PC-9 (cell line): ENCODE measurements at regions not wholly inside any gene's neighbourhood (a gene's known extent, or its start where the extent isn't known, plus 50 kb on each side); places are given as distances from the start of the nearest gene placed in this dataset.

Source experiments
- BruUV-seq: library from RNA; stranded (reverse); fragments of 400-500 nt; replicated peaks from 2 replicates; lab custom pipeline; 2021; lab: Mats Ljungman, UMichigan
- CTCF ChIA-PET: fragments of 300-600 bp; sonication (Branson Sonifier 250); formaldehyde crosslinking; loops from one replicate; lab custom pipeline; 2022; ENCODE audit warnings: antibody characterized with exemption; lab: Charles Lee
- POLR2A ChIA-PET: fragments of 300-600 bp; sonication (Branson Sonifier 250); formaldehyde crosslinking; loops from one replicate; lab custom pipeline; 2022; ENCODE audit warnings: antibody characterized with exemption; ENCODE audit not compliant: unreplicated experiment; lab: Charles Lee
- DNase-seq, 2 experiments: peaks; one replicate each; pipeline versions ENCODE4 v3.0.0 to v3.0.0-alpha.2; 2015 to 2022; ENCODE audit warnings: mixed read lengths in 1 of 2
- H2AFZ ChIP-seq: fragments of 200-600 bp; sonication (generic); 2 replicates; pipeline ENCODE4 v1.8.1; 2017; ENCODE audit warnings: antibody characterized with exemption
- H3F3A ChIP-seq: fragments of 200-600 bp; sonication (generic); 2 replicates; pipeline ENCODE4 v1.8.1; 2017; ENCODE audit warnings: antibody characterized with exemption, mild to moderate bottlenecking, low read depth; ENCODE audit not compliant: insufficient read depth
- H3K27ac ChIP-seq: fragments of 200-600 bp; sonication (generic); 2 replicates; pipeline ENCODE4 v1.6.1; 2016; ENCODE audit warnings: mixed run types
- H3K27me3 ChIP-seq: fragments of 200-600 bp; sonication (generic); 2 replicates; pipeline ENCODE4 v1.6.1; 2016; ENCODE audit warnings: low read depth, mixed run types; ENCODE audit not compliant: insufficient read depth
- H3K36me3 ChIP-seq: fragments of 200-600 bp; sonication (generic); 2 replicates; pipeline ENCODE4 v1.6.1; 2016; ENCODE audit warnings: low read depth, mixed run types
- H3K4me1 ChIP-seq: fragments of 200-600 bp; sonication (generic); replicated peaks from 2 replicates; pipeline ENCODE4 v1.6.1; 2016; ENCODE audit warnings: mixed run types; ENCODE audit not compliant: insufficient read depth
- H3K4me2 ChIP-seq: fragments of 200-600 bp; sonication (generic); 2 replicates; pipeline ENCODE4 v1.6.1; 2017; ENCODE audit warnings: mixed run types
- H3K4me3 ChIP-seq: fragments of 200-600 bp; sonication (generic); 2 replicates; pipeline ENCODE4 v1.6.1; 2016; ENCODE audit warnings: mixed run types
- H3K79me2 ChIP-seq: fragments of 200-600 bp; sonication (generic); 2 replicates; pipeline ENCODE4 v1.6.1; 2017; ENCODE audit warnings: low read depth, mixed run types
- H3K9me2 ChIP-seq: fragments of 200-600 bp; sonication (generic); 2 replicates; pipeline ENCODE4 v1.8.1; 2017; ENCODE audit warnings: mild to moderate bottlenecking; ENCODE audit not compliant: insufficient read depth
- H3K9me3 ChIP-seq: fragments of 200-600 bp; sonication (generic); 2 replicates; pipeline ENCODE4 v1.8.1; 2016; ENCODE audit warnings: low read depth; ENCODE audit not compliant: insufficient read depth
- H4K20me1 ChIP-seq: fragments of 200-600 bp; sonication (generic); 2 replicates; pipeline ENCODE4 v1.8.1; 2017; ENCODE audit not compliant: insufficient read depth
- CTCF ChIP-seq: fragments of 200-600 bp; sonication (generic); conservative IDR thresholded peaks from 2 replicates; pipeline ENCODE4 v1.6.1; 2017; ENCODE audit warnings: mixed run types, antibody characterized with exemption, mild to moderate bottlenecking, moderate library complexity
- EZH2 ChIP-seq: fragments of 200-600 bp; sonication (generic); IDR thresholded peaks from 2 replicates; pipeline ENCODE4 v1.8.0; 2017; ENCODE audit warnings: antibody characterized with exemption, low read depth
- intact Hi-C: fragments of 100-400 bp; cut with micrococcal nuclease; formaldehyde crosslinking; loops from one replicate; pipeline ENCODE4 v1.10.0; 2022; ENCODE audit not compliant: unreplicated experiment

- Histone ChIP-seq H3K9me3 (no peaks in the 10 kb centered on the region), H4K20me1 (no peaks in the 10 kb centered on the region), H3K9me2 (no peaks in the 10 kb centered on the region), H3K79me2 (no peaks in the 10 kb centered on the region), H3K27ac (no peak overlapping the region), H3K36me3 (no peaks in the 10 kb centered on the region), H3K27me3 (no peaks in the 10 kb centered on the region), H3K4me3 (no peak overlapping the region), H3K4me1 (peaks cover 20% of the 10 kb centered on the region), H3F3A (peaks cover 8% of the 10 kb centered on the region; the same call in 1 of the 2 replicates), H3K4me2 (no peak overlapping the region), H2AFZ (no peak overlapping the region)
- no peak for TF ChIP-seq CTCF
- TF ChIP-seq EZH2: no peak
- intact Hi-C loops: no loop called here
- DNase-seq: no peak
- POLR2A ChIA-PET: no interaction called here
- no TSS peak for BruUV-seq
- CTCF ChIA-PET: no interaction called here
These were observed 165.2 kb upstream of the SLC7A11 start for GRCh38 chr4:138407329-138407728.

- no peaks in the 10 kb centered on the region for H4K20me1 ChIP-seq
- peaks cover 8% of the 10 kb centered on the region; the same call in 1 of the 2 replicates for H3F3A ChIP-seq
- intact Hi-C loops: no loop called here
- H3K27ac ChIP-seq: no peak overlapping the region
- H3K4me2 ChIP-seq: no peak overlapping the region
- POLR2A ChIA-PET: no interaction called here
- no peak for DNase-seq
- H2AFZ ChIP-seq: no peak overlapping the region
- H3K36me3 ChIP-seq: no peaks in the 10 kb centered on the region
- H3K4me1 ChIP-seq: peaks cover 20% of the 10 kb centered on the region
- no peak overlapping the region for H3K4me3 ChIP-seq
- H3K9me2 ChIP-seq: no peaks in the 10 kb centered on the region
- CTCF ChIA-PET: no interaction called here
- BruUV-seq: no TSS peak
- no peak for TF ChIP-seq EZH2
- TF ChIP-seq CTCF: no peak
- H3K79me2 ChIP-seq: no peaks in the 10 kb centered on the region
- no peaks in the 10 kb centered on the region for H3K27me3 ChIP-seq
- no peaks in the 10 kb centered on the region for H3K9me3 ChIP-seq
These were observed 164.7 kb upstream of the SLC7A11 start for GRCh38 chr4:138406876-138407275.

GRCh38 chr4:138405934-138406567, 163.9 kb upstream of the SLC7A11 start:
- H4K20me1 ChIP-seq: no peaks in the 10 kb centered on the region
- H3K27me3 ChIP-seq: no peaks in the 10 kb centered on the region
- no peaks in the 10 kb centered on the region for H3K9me3 ChIP-seq
- TF ChIP-seq CTCF (no peak), EZH2 (no peak)
- intact Hi-C loops: no loop called here
- peaks cover 8% of the 10 kb centered on the region; the same call in 1 of the 2 replicates for H3F3A ChIP-seq
- no peak overlapping the region for H3K4me3 ChIP-seq
- no peaks in the 10 kb centered on the region for H3K9me2 ChIP-seq
- no peaks in the 10 kb centered on the region for H3K79me2 ChIP-seq
- BruUV-seq: no TSS peak
- peak overlapping the region; percentile 9 for H3K4me2 ChIP-seq
- no peaks in the 10 kb centered on the region for H3K36me3 ChIP-seq
- POLR2A ChIA-PET: interaction anchor here (0.6 kb wide), 1 partner anchor 167 kb away, joined by 7 read pairs; no protein-coding TSS in a partner anchor
- H3K27ac ChIP-seq: peak overlapping the region; percentile 43; the same call in 1 of the 2 replicates
- DNase-seq: peak in 1 of 2 experiments; percentile 61
- peaks cover 20% of the 10 kb centered on the region for H3K4me1 ChIP-seq
- CTCF ChIA-PET: no interaction called here
- no peak overlapping the region for H2AFZ ChIP-seq
